ENCODE measurements at regions not wholly inside any gene's neighbourhood (a gene's known extent, or its start where the extent isn't known, plus 50 kb on each side); places are given as distances from the start of the nearest gene placed in this dataset.

- 81 to 95% methylated on average over 11 of the region's 11 CpGs for WGBS, 2 donors
Measured at GRCh38 chr3:59423707-59424106, 373.9 kb upstream of the CFAP20DC start.

GRCh38 chr3:59422312-59422711 lies 372.5 kb upstream of the CFAP20DC start:
- no peaks in the 10 kb centered on the region for H3K27me3 ChIP-seq
- ATAC-seq (ENCODE audit: low FRiP score in 2 of 2) = no peak
- H3K36me3 ChIP-seq = no peaks in the 10 kb centered on the region
- H3K27ac ChIP-seq = no peak overlapping the region
- DNase-seq = no peak
- H3K9me3 ChIP-seq = no peaks in the 10 kb centered on the region
- TF ChIP-seq EP300 (IDR thresholded peaks at IDR 0.05) = no peak
- no peak for TF ChIP-seq POLR2A (IDR thresholded peaks at IDR 0.05)
- TF ChIP-seq, protein P1, sequence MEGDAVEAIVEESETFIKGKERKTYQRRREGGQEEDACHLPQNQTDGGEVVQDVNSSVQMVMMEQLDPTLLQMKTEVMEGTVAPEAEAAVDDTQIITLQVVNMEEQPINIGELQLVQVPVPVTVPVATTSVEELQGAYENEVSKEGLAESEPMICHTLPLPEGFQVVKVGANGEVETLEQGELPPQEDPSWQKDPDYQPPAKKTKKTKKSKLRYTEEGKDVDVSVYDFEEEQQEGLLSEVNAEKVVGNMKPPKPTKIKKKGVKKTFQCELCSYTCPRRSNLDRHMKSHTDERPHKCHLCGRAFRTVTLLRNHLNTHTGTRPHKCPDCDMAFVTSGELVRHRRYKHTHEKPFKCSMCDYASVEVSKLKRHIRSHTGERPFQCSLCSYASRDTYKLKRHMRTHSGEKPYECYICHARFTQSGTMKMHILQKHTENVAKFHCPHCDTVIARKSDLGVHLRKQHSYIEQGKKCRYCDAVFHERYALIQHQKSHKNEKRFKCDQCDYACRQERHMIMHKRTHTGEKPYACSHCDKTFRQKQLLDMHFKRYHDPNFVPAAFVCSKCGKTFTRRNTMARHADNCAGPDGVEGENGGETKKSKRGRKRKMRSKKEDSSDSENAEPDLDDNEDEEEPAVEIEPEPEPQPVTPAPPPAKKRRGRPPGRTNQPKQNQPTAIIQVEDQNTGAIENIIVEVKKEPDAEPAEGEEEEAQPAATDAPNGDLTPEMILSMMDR (IDR thresholded peaks at IDR 0.05) = no peak
- TF ChIP-seq POLR2AphosphoS5 (IDR thresholded peaks at IDR 0.05) = no peak
- H3K4me1 ChIP-seq = peaks cover 0 to 2% (median 1%) of the 10 kb centered on the region in 4 donors
- no peak overlapping the region for H3K4me3 ChIP-seq
- WGBS, 2 donors = 80 to 83% methylated on average over 4 of the region's 4 CpGs

More at GRCh38 chr3:59423707-59424106, 373.9 kb upstream of the CFAP20DC start:
- no peak for DNase-seq
- no peaks in the 10 kb centered on the region for H3K9me3 ChIP-seq
- peaks cover 0 to 2% (median 1%) of the 10 kb centered on the region in 4 donors for H3K4me1 ChIP-seq
- H3K4me3 ChIP-seq = no peak overlapping the region
- TF ChIP-seq POLR2AphosphoS5 (IDR thresholded peaks at IDR 0.05) (no peak), POLR2A (IDR thresholded peaks at IDR 0.05) (no peak), EP300 (IDR thresholded peaks at IDR 0.05) (no peak)
- TF ChIP-seq, protein P1 (IDR thresholded peaks at IDR 0.05) = no peak
- no peak for ATAC-seq (ENCODE audit: low FRiP score in 2 of 2)
- no peak overlapping the region for H3K27ac ChIP-seq
- H3K27me3 ChIP-seq = no peaks in the 10 kb centered on the region
- no peaks in the 10 kb centered on the region for H3K36me3 ChIP-seq

GRCh38 chr3:59418836-59419235 lies 369.0 kb upstream of the CFAP20DC start:
- H3K27me3 ChIP-seq = no peaks in the 10 kb centered on the region
- no peak overlapping the region for H3K4me3 ChIP-seq
- ATAC-seq (ENCODE audit: low FRiP score in 2 of 2) (no peak), DNase-seq (no peak)
- no peaks in the 10 kb centered on the region for H3K36me3 ChIP-seq
- TF ChIP-seq POLR2A (IDR thresholded peaks at IDR 0.05) (no peak), EP300 (IDR thresholded peaks at IDR 0.05) (no peak), POLR2AphosphoS5 (IDR thresholded peaks at IDR 0.05) (no peak)
- TF ChIP-seq, protein P1 (IDR thresholded peaks at IDR 0.05) = no peak
- 50 to 51% methylated on average over 4 of the region's 4 CpGs for WGBS, 2 donors
- no peak overlapping the region for H3K27ac ChIP-seq
- H3K4me1 ChIP-seq = no peaks in the 10 kb centered on the region
- no peaks in the 10 kb centered on the region for H3K9me3 ChIP-seq

DNA sequence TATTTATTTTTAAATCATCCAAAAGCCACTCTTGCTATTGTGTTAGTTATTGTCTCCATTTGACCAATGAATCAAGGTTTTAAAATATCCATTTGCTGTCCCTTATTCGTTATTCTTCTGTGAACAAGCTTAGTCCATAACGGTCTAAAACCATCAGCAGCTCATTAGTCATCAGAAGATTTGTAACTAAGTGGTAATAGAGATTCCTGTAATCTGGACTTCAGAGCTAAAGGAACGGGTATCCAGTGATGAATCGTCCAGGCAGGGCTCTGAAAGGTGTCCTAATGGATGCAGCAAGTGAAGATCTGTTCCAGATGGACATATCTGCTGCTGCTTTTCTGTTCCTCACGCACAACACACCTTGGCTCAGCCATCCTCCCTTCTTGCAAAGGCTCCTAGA lies 362.7 kb upstream of the CFAP20DC start:
- peaks cover 0 to 5% (median 0%) of the 10 kb centered on the region in 4 donors for H3K4me1 ChIP-seq
- WGBS, 2 donors = 79 to 83% methylated on average over 5 of the region's 5 CpGs
- no peaks in the 10 kb centered on the region for H3K9me3 ChIP-seq
- no peak overlapping the region for H3K27ac ChIP-seq
- H3K36me3 ChIP-seq = no peaks in the 10 kb centered on the region
- ATAC-seq (ENCODE audit: low FRiP score in 2 of 2) (no peak), DNase-seq (no peak)
- TF ChIP-seq POLR2AphosphoS5 (IDR thresholded peaks at IDR 0.05) (no peak), EP300 (IDR thresholded peaks at IDR 0.05) (no peak), POLR2A (IDR thresholded peaks at IDR 0.05) (no peak)
- TF ChIP-seq, protein P1 (IDR thresholded peaks at IDR 0.05) = no peak
- no peaks in the 10 kb centered on the region for H3K27me3 ChIP-seq
- no peak overlapping the region for H3K4me3 ChIP-seq

GRCh38 chr3:59411694-59412093 lies 361.9 kb upstream of the CFAP20DC start:
- peaks cover 0 to 7% (median 4%) of the 10 kb centered on the region in 4 donors for H3K4me1 ChIP-seq
- ATAC-seq (ENCODE audit: low FRiP score in 2 of 2) = no peak
- 70 to 76% methylated on average over 1 of the region's 1 CpG for WGBS, 2 donors

More at GRCh38 chr3:59411694-59412093, 361.9 kb upstream of the CFAP20DC start:
- no peak overlapping the region for H3K4me3 ChIP-seq
- H3K9me3 ChIP-seq = no peaks in the 10 kb centered on the region
- no peak for DNase-seq
- no peak for TF ChIP-seq POLR2A (IDR thresholded peaks at IDR 0.05)
- no peak for TF ChIP-seq POLR2AphosphoS5 (IDR thresholded peaks at IDR 0.05)
- TF ChIP-seq EP300 (IDR thresholded peaks at IDR 0.05) = no peak
- TF ChIP-seq, protein P1 (IDR thresholded peaks at IDR 0.05) = no peak
- H3K36me3 ChIP-seq = no peaks in the 10 kb centered on the region
- no peaks in the 10 kb centered on the region for H3K27me3 ChIP-seq
- no peak overlapping the region for H3K27ac ChIP-seq
